UCSD-AML1 (cell line): ENCODE measurements at regions not wholly inside any gene's neighbourhood (a gene's known extent, or its start where the extent isn't known, plus 50 kb on each side); places are given as distances from the start of the nearest gene placed in this dataset.
A peak's percentile ranks its signal among the peaks of the same experiment; 100 is the strongest.

ENCODE experiments used
- DNase-seq: peaks from one replicate; lab custom pipeline; 2025; ENCODE audit not compliant: unreplicated experiment; lab: John Stamatoyannopoulos, UW

DNA sequence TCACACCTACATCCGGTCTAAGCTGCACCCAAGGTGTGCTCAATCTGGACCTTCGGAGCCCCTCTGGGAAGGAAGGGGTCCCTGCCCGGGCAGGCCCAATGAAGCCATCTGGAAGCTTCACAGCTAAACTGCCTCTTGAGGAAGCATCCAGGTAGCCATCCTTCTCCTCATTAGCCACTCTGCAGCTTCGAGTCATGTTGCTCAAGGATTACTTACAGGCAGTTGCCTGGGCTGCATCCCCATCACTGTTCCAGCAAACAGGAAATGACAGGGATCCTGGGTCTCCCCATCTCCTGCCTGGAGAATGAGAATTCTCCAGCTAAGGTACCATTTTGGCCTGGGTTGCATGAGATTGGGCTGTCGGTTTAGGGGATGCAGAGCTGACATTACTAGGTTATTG, 91.7 kb downstream of the ERMARD start:
- DNase-seq, result no peak

DNA sequence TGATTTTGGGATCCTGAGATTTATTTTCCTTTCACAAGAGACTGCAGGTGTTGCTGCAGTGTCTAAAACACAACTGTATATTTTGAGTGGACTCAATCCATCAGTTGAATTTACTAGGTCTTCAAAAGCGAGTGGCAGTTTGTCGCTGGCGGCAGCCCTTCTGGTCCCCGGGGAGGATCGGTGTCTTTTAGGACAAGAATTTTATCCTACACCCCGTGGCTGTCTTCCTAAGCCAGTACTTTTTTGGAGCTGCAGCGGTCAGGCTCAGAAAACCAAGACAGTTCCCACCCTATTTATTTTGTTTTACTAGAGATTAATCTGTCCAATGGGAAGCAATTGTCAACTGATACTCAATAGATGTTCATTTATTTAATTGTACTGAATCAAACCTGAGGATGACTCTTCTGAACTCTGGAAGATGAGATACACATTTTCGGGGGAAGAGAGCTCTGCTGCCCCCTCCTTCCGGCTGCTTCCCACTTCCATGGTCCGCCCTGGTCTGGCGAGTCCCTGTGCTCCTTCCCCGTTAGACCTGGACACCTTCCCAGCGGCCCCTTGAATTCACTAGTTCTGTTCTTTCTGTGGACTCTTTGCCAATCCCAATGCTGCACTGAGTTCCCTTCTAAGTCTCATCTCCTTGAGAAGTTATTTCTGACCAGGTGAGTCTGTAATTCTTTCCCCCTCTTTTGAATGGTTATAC, 90.6 kb downstream of the ERMARD start:
- no peak for DNase-seq

DNA sequence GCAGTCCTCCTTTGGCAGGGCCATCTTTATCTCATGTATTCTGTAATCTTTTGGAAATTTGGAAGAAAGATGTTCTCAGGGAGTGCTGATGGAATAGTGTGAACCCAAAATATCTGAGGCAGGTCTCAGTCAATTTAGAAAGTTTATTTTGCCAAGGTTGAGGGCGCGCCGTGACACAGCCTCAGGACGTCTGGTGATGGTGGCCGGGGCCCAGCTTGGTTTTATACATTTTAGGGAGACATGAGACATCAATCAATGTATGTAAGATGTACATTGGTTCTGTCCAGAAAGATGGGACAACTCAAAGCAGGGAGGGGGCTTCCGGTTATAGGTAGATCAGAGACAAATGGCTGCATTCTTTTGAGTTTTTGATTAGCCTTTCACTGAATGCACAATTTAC, 89.8 kb downstream of the ERMARD start:
- no peak for DNase-seq

DNA sequence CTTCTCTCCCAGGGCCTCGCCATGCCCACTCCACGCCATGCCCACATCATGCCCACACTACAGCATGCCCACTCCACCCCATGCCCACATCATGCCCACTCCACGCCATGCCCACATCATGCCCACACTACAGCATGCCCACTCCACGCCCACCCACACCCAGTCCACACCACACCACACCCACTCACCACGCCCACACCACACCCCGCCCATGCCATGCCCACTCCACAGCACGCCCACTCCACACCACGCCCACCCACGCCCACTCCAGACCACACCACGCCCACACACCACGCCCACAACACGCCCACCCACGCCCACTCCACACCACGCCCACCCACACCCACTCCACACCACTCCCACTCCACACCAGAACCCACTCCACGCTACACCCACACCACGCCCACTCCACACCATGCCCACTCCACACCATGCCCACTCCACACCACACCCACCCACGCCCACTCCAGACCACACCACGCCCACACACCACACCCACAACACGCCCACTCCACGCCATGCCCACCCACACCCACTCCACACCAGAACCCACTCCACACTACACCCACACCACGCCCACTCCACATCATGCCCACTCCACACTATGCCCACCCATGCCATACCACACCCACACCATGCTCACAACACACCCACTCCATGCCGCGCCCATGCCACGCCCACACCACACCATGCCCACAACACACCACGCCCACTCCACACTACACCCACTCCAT, 88.6 kb downstream of the ERMARD start:
- DNase-seq, result no peak

DNA sequence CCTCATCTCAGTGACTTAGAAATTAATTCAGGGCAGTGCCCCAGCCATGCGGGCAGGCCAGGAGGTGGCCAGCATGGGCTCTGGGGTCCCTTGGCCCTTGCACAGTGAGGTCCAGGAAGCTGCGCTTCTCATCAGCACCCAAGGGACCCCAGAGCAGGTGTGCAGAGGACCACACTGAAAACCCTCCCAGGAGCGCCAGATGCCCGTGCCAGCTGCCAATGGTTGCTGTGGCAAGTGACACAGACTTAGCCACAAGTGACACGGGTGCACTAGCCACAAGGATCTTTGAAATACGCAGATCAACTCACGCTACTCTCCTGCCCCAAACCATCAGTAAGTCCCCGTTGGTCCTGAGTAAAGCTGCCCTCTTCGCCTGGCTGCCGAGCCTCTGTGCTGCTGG, 88.1 kb downstream of the ERMARD start:
- no peak for DNase-seq

DNA sequence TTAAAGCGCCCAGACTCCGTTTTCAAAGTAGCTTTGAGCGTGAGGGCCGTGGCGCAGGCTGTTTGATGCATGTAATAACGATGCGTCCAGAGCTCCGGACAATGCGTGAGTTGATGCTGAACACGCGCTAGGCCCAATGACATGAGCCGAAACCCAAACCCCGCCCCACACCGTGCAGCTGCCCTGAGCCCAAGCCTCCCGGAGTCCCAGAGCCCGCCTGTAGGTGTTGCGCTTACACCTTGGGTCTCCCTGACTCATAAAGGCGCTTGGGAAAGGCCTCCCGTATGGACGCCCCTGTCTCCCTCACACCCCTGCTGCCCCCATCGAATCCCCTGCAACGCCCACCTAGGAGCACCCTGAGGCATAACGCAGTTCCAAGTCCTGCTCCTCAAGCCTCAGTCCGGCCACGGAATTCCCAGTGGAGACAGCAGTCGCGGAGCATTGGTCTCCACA, 87.6 kb downstream of the ERMARD start:
- DNase-seq, result no peak

DNA sequence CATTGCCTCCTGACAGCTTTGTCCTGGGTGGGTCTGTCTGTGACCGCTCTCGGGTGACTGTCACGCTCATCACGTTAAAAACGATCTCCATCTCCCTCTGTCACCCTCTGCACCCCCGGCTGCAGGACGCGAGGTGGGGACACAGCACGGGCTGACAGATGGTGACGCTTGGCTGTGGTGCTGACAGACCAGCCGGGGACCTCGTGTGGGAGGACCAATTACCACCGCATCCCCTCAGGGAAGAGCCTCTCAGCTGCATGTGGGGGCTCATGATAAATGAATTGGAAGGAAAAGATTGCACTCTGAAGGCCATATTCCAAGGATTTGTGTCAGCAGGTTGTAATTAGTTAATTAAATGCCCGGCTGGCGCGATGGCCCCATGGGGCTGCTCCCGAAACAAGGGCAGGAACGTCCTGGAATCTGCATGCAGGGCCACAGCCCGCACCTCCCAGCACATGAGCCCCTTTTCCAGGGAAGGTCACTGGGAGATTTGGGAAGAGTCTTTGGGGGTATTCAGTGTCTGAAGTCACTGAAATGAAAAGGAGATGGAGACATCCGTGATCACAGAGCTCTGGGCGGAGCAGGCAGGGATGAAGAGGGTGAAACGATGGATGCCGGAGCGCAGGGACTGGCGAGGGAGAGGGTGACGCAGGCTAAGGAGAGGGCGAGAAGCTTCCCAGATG, 87.1 kb downstream of the ERMARD start:
- DNase-seq, result no peak

DNA sequence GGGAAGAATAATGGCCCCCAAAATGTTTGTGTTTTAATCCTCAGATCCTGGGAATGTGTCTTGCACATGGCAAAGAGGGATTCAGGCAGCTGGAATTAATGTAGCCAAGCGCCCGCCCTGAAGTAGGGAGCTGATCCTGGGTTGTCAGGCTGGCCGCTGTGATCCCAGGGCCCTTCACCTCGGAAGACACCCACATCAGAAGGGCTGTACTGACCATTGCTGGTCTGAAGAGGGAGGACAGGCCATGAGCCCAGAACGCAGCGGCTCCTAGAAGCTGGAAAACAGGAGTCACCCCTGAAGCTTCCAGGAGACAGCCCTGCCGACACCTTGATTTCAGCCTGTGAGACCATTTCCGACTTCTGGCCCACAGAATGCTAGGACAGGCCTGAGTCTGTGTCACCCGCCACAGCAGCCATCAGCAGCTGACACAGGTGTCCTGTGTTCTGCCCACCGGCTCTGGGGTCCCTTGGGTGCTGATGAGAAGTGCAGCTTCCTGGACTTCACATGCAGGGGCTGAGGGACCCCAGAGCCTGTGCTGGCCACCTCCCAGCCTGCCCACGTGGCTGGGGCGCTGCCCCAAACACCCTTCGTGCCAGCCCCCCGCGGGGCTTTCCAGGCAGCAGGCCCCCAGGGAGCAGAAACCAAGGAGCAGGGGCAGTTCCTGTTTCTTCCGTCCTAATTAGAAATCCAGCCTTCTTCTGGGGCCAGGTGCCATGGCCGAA, 86.3 kb downstream of the ERMARD start:
- DNase-seq, result no peak

DNA sequence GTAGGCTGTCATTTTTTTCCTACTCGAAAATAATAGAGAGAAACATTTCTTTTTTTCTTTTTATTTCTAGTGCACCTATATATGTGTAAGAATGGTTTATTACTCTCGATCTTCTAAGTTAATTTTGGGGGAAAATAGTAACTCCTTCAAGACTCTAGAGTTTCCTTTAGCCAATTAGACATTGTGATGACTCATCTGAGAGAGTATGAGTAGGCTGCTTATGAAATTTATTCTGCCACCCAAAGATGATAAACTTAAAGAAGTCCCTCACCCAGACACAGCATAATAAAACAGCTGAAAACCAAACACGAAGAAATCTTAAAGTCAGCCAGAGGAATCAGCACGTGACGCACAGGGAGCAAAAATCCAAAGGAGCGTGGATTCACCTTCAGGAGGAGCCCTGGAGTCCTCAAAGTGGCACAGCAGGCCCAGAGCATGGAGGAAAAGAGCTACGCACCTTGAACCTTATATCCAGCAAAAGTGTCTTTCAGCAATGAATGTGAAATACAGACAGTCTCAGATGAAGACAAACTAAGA, 81.9 kb downstream of the ERMARD start:
- no peak for DNase-seq

DNA sequence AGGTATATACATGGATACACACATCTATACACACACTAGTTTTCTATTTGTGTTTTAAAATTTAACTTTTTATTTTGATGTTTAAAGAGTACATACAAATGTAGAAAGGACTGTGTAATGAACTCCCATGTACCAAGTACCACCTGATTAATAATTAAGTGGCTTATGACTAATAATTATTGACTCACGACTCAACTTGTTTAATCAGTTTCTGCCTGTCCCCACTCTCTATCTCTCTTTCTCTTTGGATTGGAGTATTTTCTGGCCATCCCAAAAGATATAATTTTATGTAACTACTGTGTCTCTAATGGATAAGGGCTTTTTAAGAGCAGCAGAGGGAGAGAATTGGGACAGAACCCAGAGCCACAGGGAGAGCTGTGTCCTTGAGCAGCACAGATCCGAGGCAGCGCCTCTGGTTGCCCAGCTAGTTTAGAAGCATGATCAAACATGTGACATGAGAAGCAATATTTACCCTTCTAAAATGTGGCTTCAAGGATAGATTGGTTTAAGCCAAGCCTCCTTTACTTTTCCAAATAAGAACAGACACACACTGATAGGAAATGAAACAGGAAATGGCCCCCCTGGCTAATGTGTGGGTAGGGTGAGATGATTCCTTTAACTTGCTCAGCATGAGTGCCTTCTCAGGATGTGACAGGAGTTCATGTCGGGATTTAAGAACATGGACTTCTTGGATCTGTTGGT, 81.0 kb downstream of the ERMARD start:
- no peak for DNase-seq

DNA sequence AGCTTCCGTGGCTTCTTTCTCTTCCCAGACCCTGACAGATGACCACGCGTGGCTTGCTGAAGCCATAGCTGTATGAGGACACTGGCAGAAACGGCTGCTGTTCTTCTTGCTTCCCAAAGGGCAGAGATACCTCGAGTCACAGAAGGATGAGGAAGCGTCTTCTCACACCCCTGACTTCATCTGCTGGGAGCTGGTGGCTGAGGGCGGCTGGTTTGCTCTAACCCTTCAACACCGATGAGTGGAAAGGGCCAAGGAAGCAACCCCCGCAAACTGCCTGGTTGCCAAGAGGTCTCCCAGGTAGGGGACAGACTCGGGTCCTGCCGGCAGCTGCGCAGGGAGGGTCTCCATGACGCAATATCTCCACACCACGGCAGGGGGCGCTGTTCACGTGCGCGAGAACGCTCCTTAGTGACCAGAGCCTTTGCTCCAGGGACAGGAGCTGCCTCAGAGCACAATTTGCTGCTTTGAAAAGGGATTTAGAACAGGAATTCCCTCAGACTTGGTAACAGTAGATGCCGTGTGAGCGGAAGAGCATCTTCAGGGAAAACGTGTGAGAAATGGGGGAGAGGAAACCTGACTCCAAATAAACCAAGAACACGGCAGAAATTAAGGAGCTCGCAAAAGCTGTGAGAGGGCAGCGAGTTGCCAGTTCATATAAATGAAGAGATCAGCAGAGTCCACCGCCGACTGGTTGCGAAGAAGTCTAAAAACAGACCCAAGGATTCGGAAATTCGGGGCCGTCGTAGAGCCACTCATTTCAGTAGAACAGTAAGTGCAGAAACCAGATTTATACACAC, 80.2 kb downstream of the ERMARD start:
- DNase-seq, result peak; percentile 74
